IgD-negative memory B cell (primary cell): ENCODE measurements at regions not wholly inside any gene's neighbourhood (a gene's known extent, or its start where the extent isn't known, plus 50 kb on each side); places are given as distances from the start of the nearest gene placed in this dataset.

ENCODE experiments used
- H3K27ac Mint-ChIP-seq, 3 donors: one replicate each; pipeline ENCODE4 v1.8.0; 2020 to 2022; ENCODE audit warnings: mild to moderate bottlenecking in 3 of 3, mixed read lengths in 3 of 3, moderate library complexity in 1 of 3
- H3K27me3 Mint-ChIP-seq: one replicate; pipeline ENCODE4 v1.8.0; 2021; ENCODE audit warnings: mixed read lengths
- H3K36me3 Mint-ChIP-seq: one replicate; pipeline ENCODE4 v1.8.0; 2020; ENCODE audit warnings: mild to moderate bottlenecking, mixed read lengths
- H3K4me1 Mint-ChIP-seq, 3 donors: one replicate each; pipeline ENCODE4 v1.8.0; 2020 to 2022; ENCODE audit warnings: mixed read lengths in 3 of 3, mild to moderate bottlenecking in 1 of 3
- H3K4me3 Mint-ChIP-seq, 4 donors: one replicate each; pipeline ENCODE4 v1.8.0; 2020 to 2022; ENCODE audit warnings: mild to moderate bottlenecking in 4 of 4, mixed read lengths in 4 of 4, moderate library complexity in 3 of 4
- H3K9me3 Mint-ChIP-seq, 3 donors: one replicate each; pipeline ENCODE4 v1.8.0; 2020 to 2021; ENCODE audit warnings: mixed read lengths in 3 of 3, mild to moderate bottlenecking in 1 of 3

DNA sequence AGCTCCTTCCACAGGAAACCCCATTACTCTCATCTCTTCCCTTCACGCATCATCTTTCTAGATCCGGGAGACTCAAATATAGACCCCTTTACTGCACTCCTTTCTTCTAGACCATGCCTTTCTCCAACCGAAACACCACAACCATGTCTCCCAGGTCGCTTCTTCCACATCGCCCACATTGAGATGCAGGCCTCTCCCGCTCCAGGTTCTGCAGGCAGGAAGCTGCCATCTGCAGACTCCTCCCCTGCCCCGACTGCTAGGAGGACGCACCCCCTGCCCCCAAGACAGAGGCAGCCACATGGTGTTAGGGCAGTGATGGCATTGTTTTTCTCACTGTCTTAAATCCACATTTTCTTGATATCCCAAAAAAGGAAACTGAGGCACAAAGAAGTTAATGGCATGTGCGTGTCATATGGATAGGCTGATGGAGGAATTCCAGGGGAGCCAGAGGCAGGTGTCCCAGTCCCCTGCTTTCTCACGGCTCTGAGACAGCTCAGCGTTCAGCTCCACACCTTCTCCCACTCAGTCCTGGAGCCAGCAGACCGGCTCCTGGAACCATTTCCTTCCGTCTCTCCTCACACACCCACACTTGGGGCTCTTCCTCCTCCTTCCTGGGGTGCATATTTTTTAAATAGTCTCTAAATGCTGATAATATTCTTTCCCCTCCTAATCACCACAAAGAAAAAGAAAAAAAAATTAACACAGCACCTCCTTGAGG, 438.4 kb downstream of the EIPR1 start:
- Mint-ChIP-seq H3K4me1 (no peaks in the 10 kb centered on the region), H3K27me3 (peaks cover 2% of the 10 kb centered on the region), H3K4me3 (peak overlapping the region in 1 of 4 donors; percentile 46)

DNA sequence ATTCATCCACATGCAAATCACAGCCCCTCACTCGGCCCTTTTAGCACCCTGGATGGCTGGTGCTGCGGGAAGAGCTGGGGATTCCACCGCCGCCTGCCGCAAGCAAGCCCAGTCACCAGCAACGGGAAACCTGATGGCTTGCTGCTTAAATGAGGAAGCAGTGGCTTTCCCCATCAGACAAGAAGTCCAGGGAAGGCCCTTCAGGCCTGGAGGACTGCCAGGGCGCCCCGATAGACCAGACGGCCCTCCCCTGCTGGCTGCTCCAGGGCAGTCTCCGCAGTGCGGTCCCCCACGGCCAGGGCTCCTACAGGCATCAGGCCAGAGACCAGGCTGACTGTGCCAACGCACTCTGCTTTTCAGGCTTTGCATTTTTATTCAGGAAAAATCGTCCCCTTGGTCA, 439.1 kb downstream of the EIPR1 start:
- H3K27ac Mint-ChIP-seq, result no peak overlapping the region
- H3K27me3 Mint-ChIP-seq, result peaks cover 2% of the 10 kb centered on the region
- H3K4me3 Mint-ChIP-seq, result no peak overlapping the region
- peaks cover 0 to 3% (median 0%) of the 10 kb centered on the region in 3 donors for H3K9me3 Mint-ChIP-seq
- H3K36me3 Mint-ChIP-seq, result no peaks in the 10 kb centered on the region
- no peaks in the 10 kb centered on the region for H3K4me1 Mint-ChIP-seq

More for the DNA sequence above, 438.4 kb downstream of the EIPR1 start:
- Mint-ChIP-seq H3K36me3 (no peaks in the 10 kb centered on the region), H3K27ac (no peak overlapping the region), H3K9me3 (peaks cover 0 to 3% (median 0%) of the 10 kb centered on the region in 3 donors)

DNA sequence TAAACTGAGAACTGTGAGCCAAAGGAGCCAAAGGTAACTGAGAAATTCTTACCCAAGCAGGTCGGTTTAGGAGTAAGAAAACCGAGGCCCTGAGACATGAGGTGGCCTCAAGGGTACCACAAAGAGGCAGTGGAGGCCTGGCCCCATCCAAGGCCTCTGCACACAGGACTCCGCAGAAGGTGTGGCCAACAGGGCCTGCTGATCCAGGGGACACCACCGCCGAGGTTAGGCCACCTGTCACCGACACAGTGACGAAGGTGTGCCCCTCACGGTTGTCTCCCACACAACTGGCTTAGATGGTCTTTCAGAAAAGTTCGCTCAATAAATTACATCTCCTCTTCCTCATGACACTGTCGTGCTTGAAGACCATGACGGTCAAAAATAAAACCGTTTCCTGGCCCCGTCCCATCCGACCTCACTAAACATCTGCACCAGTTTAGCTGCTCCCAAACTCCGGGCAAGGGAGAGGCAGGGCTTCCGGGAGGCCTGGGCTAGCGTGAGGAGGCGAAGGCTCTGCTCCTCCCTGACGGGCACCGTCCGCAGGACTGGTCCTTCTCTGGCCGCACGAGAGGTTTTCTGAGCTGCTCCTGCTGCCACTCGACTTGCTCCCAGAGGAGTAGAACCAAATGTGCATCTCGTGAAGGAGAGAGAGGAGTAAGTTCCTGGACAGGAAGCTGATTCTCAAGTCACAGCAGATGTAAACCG, 442.0 kb downstream of the EIPR1 start:
- Mint-ChIP-seq H3K36me3 (no peaks in the 10 kb centered on the region), H3K4me1 (no peaks in the 10 kb centered on the region), H3K4me3 (no peak overlapping the region), H3K9me3 (peaks cover 0 to 3% (median 0%) of the 10 kb centered on the region in 3 donors), H3K27ac (no peak overlapping the region), H3K27me3 (peaks cover 3% of the 10 kb centered on the region)

DNA sequence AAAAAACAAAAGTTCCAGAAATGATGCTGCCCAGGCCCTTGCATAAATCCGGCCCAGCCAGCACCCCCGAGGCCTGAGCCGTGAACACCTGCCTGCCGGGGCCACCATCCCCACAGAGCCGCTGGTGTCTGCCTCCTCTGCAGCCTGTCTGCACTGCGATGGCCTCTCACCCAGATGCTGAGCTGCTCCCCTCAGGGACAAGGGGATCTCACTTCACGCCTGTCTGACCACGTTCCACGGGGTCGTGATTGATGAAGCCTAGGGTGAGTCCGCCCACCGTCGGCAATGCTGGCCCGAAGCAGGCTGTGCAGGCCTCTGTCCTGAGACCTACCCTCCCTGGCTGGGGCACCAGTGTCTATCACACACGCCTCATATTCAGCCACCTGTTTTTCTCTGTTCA, 444.2 kb downstream of the EIPR1 start:
- peaks cover 0 to 14% (median 6%) of the 10 kb centered on the region in 3 donors for H3K9me3 Mint-ChIP-seq
- no peaks in the 10 kb centered on the region for H3K36me3 Mint-ChIP-seq
- no peak overlapping the region for H3K27ac Mint-ChIP-seq
- no peak overlapping the region for H3K4me3 Mint-ChIP-seq
- peaks cover 6% of the 10 kb centered on the region for H3K27me3 Mint-ChIP-seq
- H3K4me1 Mint-ChIP-seq, result no peaks in the 10 kb centered on the region

DNA sequence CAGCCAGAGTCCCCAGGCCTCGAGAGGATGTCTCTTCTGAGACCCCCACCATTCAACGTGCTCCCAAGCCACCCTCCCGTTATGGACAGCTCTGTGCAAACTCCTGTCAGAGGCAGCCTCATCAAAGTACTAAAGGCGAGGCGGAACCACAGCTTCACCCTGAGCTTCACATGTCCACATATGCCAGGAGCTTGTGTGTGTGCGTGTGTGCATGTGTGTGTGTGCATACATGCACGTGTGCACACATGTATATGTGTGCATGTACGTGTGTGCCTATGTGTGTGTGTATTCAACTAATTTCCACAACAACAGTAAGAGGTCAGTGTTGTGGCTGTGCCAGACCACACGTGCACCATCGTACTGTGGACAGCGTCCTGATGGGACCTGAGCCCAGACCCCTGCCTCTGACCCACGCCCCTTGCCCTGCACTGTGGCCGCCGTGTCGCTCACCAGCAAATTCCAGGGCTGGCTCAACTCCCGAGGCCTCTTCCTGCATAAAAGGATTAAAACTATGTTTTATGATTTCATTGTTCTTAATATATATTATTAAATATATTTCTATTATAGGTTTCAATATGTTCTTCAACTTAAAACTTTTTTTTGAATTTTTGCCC, 444.8 kb downstream of the EIPR1 start:
- H3K27ac Mint-ChIP-seq, result no peak overlapping the region
- peak overlapping the region in 1 of 4 donors; percentile 52 for H3K4me3 Mint-ChIP-seq
- H3K27me3 Mint-ChIP-seq, result peaks cover 6% of the 10 kb centered on the region
- H3K36me3 Mint-ChIP-seq, result no peaks in the 10 kb centered on the region
- peaks cover 0 to 11% (median 6%) of the 10 kb centered on the region in 3 donors for H3K9me3 Mint-ChIP-seq
- no peaks in the 10 kb centered on the region for H3K4me1 Mint-ChIP-seq

DNA sequence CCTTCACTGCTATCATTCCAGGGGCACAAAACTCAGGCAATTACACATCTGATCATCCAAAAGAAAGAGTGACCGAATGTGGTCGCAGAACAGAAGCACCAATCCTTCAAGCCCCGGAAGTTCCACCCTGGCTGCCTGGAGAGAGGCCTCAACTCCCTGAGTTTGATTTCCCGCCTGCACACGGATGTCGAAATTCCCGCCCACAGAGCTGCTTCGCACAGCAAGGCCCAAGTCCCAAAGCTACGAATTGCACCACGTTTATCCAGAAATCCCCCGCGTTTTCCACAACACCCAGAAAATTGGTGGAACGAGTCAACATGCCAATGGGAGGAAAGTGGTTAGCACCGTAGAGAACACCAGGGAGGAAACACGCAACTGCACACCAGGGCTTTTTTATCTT, 445.4 kb downstream of the EIPR1 start:
- peaks cover 6% of the 10 kb centered on the region for H3K27me3 Mint-ChIP-seq
- no peaks in the 10 kb centered on the region for H3K36me3 Mint-ChIP-seq
- peaks cover 0 to 11% (median 6%) of the 10 kb centered on the region in 3 donors for H3K9me3 Mint-ChIP-seq
- no peak overlapping the region for H3K4me3 Mint-ChIP-seq
- H3K4me1 Mint-ChIP-seq, result no peaks in the 10 kb centered on the region
- H3K27ac Mint-ChIP-seq, result no peak overlapping the region

DNA sequence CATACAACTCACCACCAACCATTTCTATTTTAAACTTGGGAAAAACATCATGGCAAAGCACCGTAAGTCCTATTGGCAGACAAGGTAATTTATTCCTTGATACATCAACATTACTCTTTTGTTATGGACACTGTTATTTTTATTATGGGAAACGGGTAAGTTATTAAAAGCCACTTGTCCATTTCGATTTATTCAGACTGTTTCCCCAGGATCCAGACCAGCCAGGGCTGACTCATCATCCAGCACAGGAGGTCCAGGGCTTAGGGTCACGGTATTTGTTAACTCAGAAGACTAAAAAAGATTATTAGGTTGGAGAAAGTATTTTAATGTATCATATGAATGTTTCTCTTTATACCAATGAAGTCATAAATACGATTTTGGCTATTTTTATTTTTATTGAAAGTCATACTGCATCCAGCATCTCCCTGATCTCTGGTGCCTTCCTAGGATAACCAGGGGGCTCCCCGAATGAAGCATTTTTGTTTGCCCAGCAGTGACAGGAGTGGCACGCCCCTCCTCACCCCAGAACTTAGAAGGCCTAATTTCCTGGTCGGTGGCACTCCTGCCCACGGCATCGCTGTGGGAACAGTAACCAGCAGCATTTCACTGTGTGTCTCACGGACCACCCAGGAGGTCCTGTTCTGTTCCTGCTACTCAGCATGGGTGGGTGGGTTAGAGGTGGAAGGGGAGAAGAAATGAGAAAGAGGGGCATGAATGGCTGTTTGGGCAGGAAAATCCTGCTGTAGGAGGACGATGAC, 446.1 kb downstream of the EIPR1 start:
- Mint-ChIP-seq H3K27me3 (peaks cover 6% of the 10 kb centered on the region), H3K36me3 (no peaks in the 10 kb centered on the region), H3K9me3 (peaks cover 0 to 11% (median 6%) of the 10 kb centered on the region in 3 donors), H3K27ac (no peak overlapping the region), H3K4me1 (no peaks in the 10 kb centered on the region), H3K4me3 (no peak overlapping the region)

DNA sequence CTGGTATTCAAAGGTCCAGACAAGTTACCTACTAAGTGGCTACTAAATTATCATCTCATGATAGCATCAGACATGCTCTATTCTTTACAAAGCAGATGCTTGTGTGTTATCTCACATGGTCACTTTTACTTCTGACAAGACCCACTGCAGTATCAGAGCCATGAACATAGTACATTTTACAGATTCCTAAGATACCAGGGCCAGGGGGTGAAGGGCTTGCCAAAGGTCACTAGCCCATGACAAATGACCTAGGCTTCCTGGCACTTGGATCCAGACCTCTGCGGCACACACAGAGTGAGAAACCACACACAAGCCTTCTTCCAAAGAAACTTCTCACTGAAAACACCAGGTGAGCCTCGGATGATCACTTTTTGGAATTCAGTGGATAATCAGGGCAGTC, 446.8 kb downstream of the EIPR1 start:
- Mint-ChIP-seq H3K27ac (no peak overlapping the region), H3K27me3 (peaks cover 6% of the 10 kb centered on the region), H3K36me3 (no peaks in the 10 kb centered on the region), H3K9me3 (peaks cover 0 to 11% (median 6%) of the 10 kb centered on the region in 3 donors), H3K4me1 (no peaks in the 10 kb centered on the region), H3K4me3 (no peak overlapping the region)

DNA sequence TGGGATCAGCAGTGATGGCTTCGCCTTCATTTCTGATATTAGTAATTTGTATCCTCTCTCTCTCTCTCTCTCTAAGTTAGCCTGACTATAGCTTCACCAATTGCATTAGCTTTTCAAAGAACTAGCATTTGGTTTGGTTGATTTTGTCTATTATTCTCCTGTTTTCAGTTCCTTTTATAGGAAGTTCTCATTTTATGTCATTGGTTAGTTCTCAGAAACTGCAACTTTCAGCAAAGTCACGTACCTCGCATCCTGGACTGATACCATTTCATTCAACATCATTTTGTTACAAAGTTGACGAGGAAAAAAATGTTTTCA, 450.8 kb downstream of the EIPR1 start:
- H3K27me3 Mint-ChIP-seq, result peaks cover 3% of the 10 kb centered on the region
- H3K36me3 Mint-ChIP-seq, result no peaks in the 10 kb centered on the region
- peaks cover 0 to 11% (median 6%) of the 10 kb centered on the region in 3 donors for H3K9me3 Mint-ChIP-seq
- no peak overlapping the region for H3K4me3 Mint-ChIP-seq
- H3K27ac Mint-ChIP-seq, result no peak overlapping the region
- H3K4me1 Mint-ChIP-seq, result no peaks in the 10 kb centered on the region

DNA sequence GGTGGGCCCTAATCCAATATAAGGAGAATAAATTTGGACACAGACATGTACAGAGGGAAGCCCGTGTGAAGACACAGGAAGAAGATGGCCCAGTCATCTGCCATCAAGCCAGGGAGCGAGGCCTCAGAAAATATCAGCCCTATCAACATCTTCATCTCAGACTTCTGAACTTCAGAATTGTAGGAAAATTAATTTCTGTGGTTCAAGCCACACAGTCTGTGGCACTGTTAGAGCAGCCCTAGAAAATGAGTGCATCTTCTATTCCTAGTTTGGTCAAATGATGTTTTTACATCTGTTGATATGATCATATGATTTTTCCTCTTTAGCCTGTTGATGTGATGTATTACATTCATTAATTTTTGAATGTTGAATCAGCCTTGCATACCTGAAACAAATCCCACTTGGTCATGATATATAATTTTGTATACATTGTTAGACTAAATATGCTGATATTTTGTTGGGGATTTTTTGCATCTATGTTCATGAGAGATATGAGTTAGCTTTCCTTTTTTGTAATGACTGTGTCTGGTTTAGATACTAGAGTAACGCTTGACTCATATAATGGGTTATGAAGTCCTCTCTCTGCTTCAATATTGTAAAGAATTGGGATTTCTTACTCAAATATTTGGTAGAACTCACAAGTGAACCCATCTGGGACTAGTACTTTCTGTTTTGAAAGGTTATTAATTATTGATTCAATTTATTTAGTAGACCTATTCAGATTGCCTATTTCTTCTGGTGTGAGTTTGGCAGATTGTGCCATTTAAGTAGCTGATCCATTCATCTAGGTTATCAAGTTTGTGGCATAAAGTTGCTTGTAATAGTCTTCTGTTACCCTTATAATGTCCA, 451.4 kb downstream of the EIPR1 start:
- no peaks in the 10 kb centered on the region for H3K4me1 Mint-ChIP-seq
- no peak overlapping the region for H3K27ac Mint-ChIP-seq
- H3K4me3 Mint-ChIP-seq, result no peak overlapping the region
- peaks cover 0 to 11% (median 6%) of the 10 kb centered on the region in 3 donors for H3K9me3 Mint-ChIP-seq
- no peaks in the 10 kb centered on the region for H3K36me3 Mint-ChIP-seq
- H3K27me3 Mint-ChIP-seq, result peaks cover 3% of the 10 kb centered on the region

DNA sequence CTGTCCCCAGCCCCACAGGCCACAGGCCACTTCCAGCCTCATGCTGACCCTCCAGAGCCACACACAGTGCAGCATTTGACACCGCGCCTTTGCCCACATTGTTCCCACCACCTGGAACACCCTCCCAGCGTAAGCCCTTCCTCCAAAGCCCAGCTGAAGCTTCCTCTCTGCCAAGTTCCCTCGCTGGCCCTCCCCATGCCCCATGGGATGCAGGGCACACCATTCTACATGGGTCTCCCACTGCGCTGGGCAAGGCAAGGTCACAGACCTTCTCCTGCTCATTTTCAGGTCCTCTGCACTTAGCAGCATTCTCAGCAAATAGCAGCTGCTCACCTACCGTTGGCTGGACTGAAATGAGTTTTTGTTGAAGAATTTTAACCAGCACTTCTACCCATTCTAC, 455.5 kb downstream of the EIPR1 start:
- Mint-ChIP-seq H3K4me1 (no peaks in the 10 kb centered on the region), H3K4me3 (no peak overlapping the region), H3K27me3 (no peaks in the 10 kb centered on the region), H3K9me3 (peaks cover 0 to 6% (median 0%) of the 10 kb centered on the region in 3 donors), H3K27ac (no peak overlapping the region), H3K36me3 (no peaks in the 10 kb centered on the region)

DNA sequence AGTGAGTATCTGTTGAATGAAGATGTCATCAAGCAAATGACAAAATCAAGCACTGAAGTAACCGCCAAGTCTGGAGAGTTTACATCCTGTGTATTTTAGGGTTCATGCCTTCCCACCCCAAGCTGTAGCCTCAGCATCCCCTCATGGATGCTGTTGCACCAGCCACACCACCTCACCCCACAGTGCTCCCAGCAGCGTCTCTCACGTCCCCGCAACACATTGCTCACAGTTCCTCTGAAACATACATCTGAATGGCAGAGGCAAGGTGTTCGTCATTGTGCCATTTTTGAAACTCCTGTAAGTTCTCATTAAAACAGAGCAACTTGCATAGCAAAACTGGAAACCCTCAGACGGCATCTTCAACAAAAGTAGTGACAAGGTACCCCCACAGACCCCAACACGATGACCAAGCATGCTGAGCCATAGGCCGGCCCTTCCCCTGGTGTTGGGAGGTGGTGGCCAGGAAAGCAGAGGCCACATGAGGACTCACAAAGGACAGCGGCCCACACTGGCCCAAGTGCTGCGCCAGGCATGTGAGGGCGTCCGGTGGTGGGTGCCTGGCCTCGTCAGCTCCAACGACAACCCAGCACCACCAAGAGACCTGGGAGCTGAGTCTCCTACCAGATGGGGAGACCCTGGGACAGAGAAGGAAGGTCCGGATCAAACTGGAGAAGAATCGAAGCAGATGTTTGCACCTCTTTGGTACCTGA, 456.5 kb downstream of the EIPR1 start:
- Mint-ChIP-seq H3K36me3 (no peaks in the 10 kb centered on the region), H3K27ac (no peak overlapping the region), H3K9me3 (peaks cover 0 to 10% (median 3%) of the 10 kb centered on the region in 3 donors), H3K4me3 (peak overlapping the region in 1 of 4 donors; percentile 58), H3K4me1 (no peaks in the 10 kb centered on the region), H3K27me3 (no peaks in the 10 kb centered on the region)

DNA sequence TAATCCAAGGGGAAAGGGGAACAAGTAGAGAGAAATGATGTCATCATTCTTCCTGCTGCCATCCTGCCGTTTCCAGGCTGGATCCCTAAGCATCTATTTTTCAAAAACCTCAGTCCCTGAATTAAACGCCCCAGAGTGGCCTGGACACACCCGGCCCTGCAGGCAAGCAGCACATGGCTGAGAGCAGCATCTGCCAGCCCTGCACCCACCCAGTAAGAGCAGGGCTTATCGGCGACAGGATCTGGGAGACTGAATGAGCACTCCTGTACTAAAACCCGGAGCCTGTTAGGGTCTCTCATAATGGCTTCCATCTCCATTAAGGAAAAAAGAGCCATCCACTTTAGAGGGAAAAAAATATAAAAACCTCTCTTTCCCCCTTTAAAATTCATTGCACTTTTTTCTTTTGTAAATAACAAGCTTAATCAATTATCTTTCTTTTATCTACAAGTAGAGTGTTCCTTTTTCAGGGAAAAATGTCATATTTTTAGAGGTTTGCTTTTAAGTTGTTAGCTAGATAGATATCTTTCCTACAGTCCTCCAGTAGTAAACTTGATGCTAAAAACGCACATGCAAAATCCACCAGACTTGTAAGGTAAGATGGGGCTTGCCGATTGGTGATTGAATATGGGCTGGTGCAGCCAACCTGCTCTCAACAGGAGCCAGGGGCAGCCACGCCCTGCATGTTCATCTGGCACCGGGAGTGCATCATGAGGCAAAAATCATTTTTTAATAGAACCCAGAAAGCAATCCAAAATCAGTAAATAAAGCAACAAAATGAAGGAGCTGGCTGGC, 457.8 kb downstream of the EIPR1 start:
- Mint-ChIP-seq H3K4me3 (no peak overlapping the region), H3K27me3 (peaks cover 4% of the 10 kb centered on the region), H3K9me3 (peaks cover 4 to 13% (median 10%) of the 10 kb centered on the region in 3 donors), H3K36me3 (no peaks in the 10 kb centered on the region), H3K27ac (no peak overlapping the region), H3K4me1 (no peaks in the 10 kb centered on the region)
